ENCODE measurements at regions not wholly inside any gene's neighbourhood (a gene's known extent, or its start where the extent isn't known, plus 50 kb on each side); places are given as distances from the start of the nearest gene placed in this dataset.
A peak's percentile ranks its signal among the peaks of the same experiment; 100 is the strongest.
"Not testable (repeated sequence)": the region's sequence is repeated elsewhere in the genome, so short reads cannot be mapped to it uniquely, and the experiment has no call there.

DNA sequence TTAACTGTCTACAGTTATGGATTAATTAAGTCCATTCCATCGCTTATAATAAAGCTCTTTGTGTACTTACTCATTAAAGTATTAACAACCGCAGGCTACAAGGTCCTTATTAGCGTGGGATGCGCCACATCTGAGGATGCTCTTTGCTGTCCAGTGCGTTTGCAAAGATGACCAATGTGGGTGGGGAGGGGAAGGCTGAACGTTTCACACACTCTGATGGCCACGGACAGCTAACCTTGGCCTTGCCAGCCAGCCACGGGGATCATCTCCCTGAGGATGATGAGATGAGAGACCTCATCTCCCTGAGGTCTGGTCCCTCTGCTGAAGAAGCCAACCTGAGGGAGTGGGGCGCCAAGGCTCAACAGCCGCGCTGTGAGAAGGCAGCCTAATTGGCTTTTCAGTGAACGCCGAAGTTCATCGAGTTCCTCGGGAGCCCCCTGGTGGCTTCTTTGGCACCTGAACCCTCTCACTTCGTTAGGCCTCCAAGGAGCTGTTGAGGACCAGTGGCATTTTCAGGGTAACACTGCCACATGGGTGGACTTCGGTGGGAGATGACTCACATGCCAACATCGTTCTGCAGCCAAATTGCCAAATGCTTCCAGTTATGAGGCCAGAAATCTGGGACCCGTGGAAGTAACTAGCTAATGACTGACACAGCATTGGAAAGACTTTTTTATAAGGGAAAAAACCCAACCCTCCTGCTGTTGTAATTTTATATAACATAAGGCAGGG lies 69.3 kb upstream of the SEC11C start:
- intact Hi-C loops (cut with micrococcal nuclease): loop anchor here (1.0 to 2.0 kb wide), 4 partner anchors 13 to 542 kb away; no protein-coding TSS in a partner anchor
- no peaks in the 10 kb centered on the region for H3K9me3 Mint-ChIP-seq
- peak overlapping the region; percentile 54 for H3K27ac Mint-ChIP-seq
- ChIA-PET CTCF (interaction anchor here (0.6 to 7.4 kb wide), 19 partner anchors 10 to 856 kb away, joined by 3 to 125 read pairs (median 4); no protein-coding TSS in a partner anchor), POLR2A (interaction anchor here (0.7 to 1.2 kb wide), 2 partner anchors 300 to 302 kb away, joined by 3 read pairs; no protein-coding TSS in a partner anchor)
- TF ChIP-seq CTCF (IDR thresholded peaks at IDR 0.05): peak; percentile 39
- H3K36me3 Mint-ChIP-seq (ENCODE audit: low read depth): no peaks in the 10 kb centered on the region
- H3K27me3 Mint-ChIP-seq: no peaks in the 10 kb centered on the region
- H3K4me3 Mint-ChIP-seq: no peak overlapping the region
- ATAC-seq (ENCODE audit: low read depth): peak; percentile 85
- H3K4me1 Mint-ChIP-seq: peaks cover 25% of the 10 kb centered on the region
- peak; percentile 68 for DNase-seq

GRCh38 chr18:59072727-59073421 lies 66.8 kb upstream of the SEC11C start:
- Mint-ChIP-seq H3K27me3 (no peaks in the 10 kb centered on the region), H3K4me3 (peak overlapping the region; percentile 59), H3K36me3 (ENCODE audit: low read depth) (no peaks in the 10 kb centered on the region), H3K4me1 (peaks cover 25% of the 10 kb centered on the region), H3K9me3 (no peaks in the 10 kb centered on the region), H3K27ac (peak overlapping the region; percentile 86)
- CTCF ChIA-PET: interaction anchor here (0.9 to 7.4 kb wide), 5 partner anchors 11 to 308 kb away, joined by 3 to 125 read pairs (median 33); no protein-coding TSS in a partner anchor
- ATAC-seq (ENCODE audit: low read depth) (peak; percentile 73), DNase-seq (no peak)
- no peak for TF ChIP-seq CTCF (IDR thresholded peaks at IDR 0.05)
- intact Hi-C loops (cut with micrococcal nuclease): no loop called here
- POLR2A ChIA-PET: interaction anchor here (0.6 to 1.1 kb wide), 6 partner anchors 11 to 402 kb away, joined by 3 to 8 read pairs (median 3); partner anchors contain the start of gene MALT1

- no peak for DNase-seq
- TF ChIP-seq CTCF (IDR thresholded peaks at IDR 0.05): no peak
- no peak for ATAC-seq (ENCODE audit: low read depth)
- CTCF ChIA-PET: interaction anchor here (1.3 to 1.6 kb wide), 2 partner anchors 9 to 297 kb away, joined by 4 read pairs; no protein-coding TSS in a partner anchor
- H3K36me3 Mint-ChIP-seq (ENCODE audit: low read depth): no peaks in the 10 kb centered on the region
- peaks cover 19% of the 10 kb centered on the region for H3K4me1 Mint-ChIP-seq
- intact Hi-C loops (cut with micrococcal nuclease): no loop called here
- H3K27me3 Mint-ChIP-seq: no peaks in the 10 kb centered on the region
- H3K9me3 Mint-ChIP-seq: no peaks in the 10 kb centered on the region
- H3K27ac Mint-ChIP-seq: no peak overlapping the region
- POLR2A ChIA-PET: interaction anchor here (0.6 kb wide), 1 partner anchor 308 kb away, joined by 3 read pairs; no protein-coding TSS in a partner anchor
- H3K4me3 Mint-ChIP-seq: no peak overlapping the region
Observed at GRCh38 chr18:59075923-59076322, 63.8 kb upstream of the SEC11C start.

DNA sequence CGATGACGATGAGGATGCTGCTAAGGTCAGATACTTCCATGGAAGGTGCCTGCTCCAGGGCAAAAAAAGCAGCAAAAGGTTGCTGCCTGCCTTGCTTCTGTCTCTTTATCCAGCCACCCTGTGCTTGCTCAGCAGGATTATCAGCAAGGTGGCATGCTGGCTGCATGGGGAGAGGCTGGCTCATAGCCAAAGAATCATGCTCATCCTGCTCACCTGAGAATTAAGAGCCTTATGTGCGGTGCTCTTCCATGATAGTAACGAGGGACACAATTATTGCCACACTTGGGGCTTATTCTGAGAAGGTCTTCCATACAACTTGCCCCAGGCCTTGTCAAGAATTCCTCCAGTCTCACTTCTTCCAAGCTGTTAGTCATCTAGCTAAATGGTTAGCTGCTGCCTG lies 60.4 kb upstream of the SEC11C start:
- ATAC-seq (ENCODE audit: low read depth) (no peak), DNase-seq (no peak)
- Mint-ChIP-seq H3K4me3 (no peak overlapping the region), H3K27ac (no peak overlapping the region), H3K36me3 (ENCODE audit: low read depth) (no peaks in the 10 kb centered on the region), H3K9me3 (no peaks in the 10 kb centered on the region), H3K4me1 (peaks cover 16% of the 10 kb centered on the region), H3K27me3 (peaks cover 5% of the 10 kb centered on the region)
- CTCF ChIA-PET: interaction anchor here (1.2 kb wide), 1 partner anchor 10 kb away, joined by 3 read pairs; no protein-coding TSS in a partner anchor
- intact Hi-C loops (cut with micrococcal nuclease): no loop called here
- TF ChIP-seq CTCF (IDR thresholded peaks at IDR 0.05): no peak
- POLR2A ChIA-PET: interaction anchor here (0.7 kb wide), 1 partner anchor 308 kb away, joined by 3 read pairs; no protein-coding TSS in a partner anchor

- not testable (repeated sequence) for H3K36me3 Mint-ChIP-seq (ENCODE audit: low read depth); DNase-seq; H3K27me3 Mint-ChIP-seq; H3K9me3 Mint-ChIP-seq; ATAC-seq (ENCODE audit: low read depth); H3K27ac Mint-ChIP-seq; H3K4me3 Mint-ChIP-seq
- peaks cover 19% of the 10 kb centered on the region for H3K4me1 Mint-ChIP-seq
- POLR2A ChIA-PET: interaction anchor here (0.7 kb wide), 1 partner anchor 309 kb away, joined by 3 read pairs; no protein-coding TSS in a partner anchor
- intact Hi-C loops (cut with micrococcal nuclease): loop anchor here (5.0 kb wide), 4 partner anchors 142 to 1467 kb away; partner anchors contain the start of genes GRP and LMAN1
- CTCF ChIA-PET: interaction anchor here (1.0 to 1.2 kb wide), 2 partner anchors 10 to 323 kb away, joined by 3 to 4 read pairs; no protein-coding TSS in a partner anchor
Observed at GRCh38 chr18:59079687-59080501, 59.8 kb upstream of the SEC11C start.
